BLaER1 (cell line): ENCODE measurements at regions not wholly inside any gene's neighbourhood (a gene's known extent, or its start where the extent isn't known, plus 50 kb on each side); places are given as distances from the start of the nearest gene placed in this dataset.
"Not testable (repeated sequence)": the region's sequence is repeated elsewhere in the genome, so short reads cannot be mapped to it uniquely, and the experiment has no call there.

Experiments
- H3K27ac ChIP-seq: shearing (Covaris generic); formaldehyde crosslinking; 2 replicates; pipeline ENCODE4 v1.8.1; 2022
- H3K27me3 ChIP-seq: shearing (Covaris generic); formaldehyde crosslinking; 2 replicates; pipeline ENCODE4 v1.8.1; 2022
- H3K36me3 ChIP-seq: shearing (Covaris generic); formaldehyde crosslinking; 2 replicates; pipeline ENCODE4 v1.8.1; 2022
- H3K4me1 ChIP-seq: shearing (Covaris generic); formaldehyde crosslinking; 2 replicates; pipeline ENCODE4 v1.8.1; 2022
- H3K4me2 ChIP-seq: shearing (Covaris generic); formaldehyde crosslinking; 2 replicates; pipeline ENCODE4 v1.8.1; 2022
- H3K4me3 ChIP-seq: shearing (Covaris generic); formaldehyde crosslinking; 2 replicates; pipeline ENCODE4 v1.8.1; 2022
- H3K9ac ChIP-seq: shearing (Covaris generic); formaldehyde crosslinking; 2 replicates; pipeline ENCODE4 v1.8.1; 2022
- H3K9me3 ChIP-seq: shearing (Covaris generic); formaldehyde crosslinking; 2 replicates; pipeline ENCODE4 v1.8.1; 2022
- H4K20me1 ChIP-seq: shearing (Covaris generic); formaldehyde crosslinking; 2 replicates; pipeline ENCODE4 v1.8.1; 2022
- Cebpa-rat ChIP-seq: shearing (Covaris generic); IDR thresholded peaks from 2 replicates; pipeline ENCODE4 v1.8.1; 2022

DNA sequence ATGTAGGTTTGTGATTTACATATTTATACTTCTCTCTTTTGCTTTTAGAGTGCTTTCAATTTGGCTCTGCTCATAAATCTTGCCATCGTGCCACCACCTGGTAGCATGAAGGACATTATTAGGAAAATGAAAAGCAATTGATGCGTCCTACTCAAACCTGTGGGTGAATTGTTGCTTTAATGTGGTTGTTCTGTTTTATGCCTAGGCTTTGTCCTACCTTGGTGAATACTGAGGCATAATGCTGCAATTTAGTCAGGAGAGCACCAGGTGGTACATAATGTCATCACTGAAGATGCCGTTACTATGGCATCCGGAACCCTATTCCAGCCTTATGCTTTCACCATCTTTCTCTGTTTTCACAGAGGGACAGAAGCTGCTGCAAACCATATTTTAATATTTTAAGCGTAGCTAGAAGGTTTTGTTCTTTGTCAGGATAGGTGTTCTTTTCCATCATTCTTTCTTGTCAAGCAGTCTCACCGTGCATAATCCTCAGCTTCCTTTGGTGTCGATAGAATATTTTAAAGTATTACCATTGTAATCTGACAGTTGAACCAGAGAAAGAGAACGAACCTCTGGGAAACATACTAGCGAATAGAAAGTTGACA, 68.5 kb upstream of the PKP2 start:
- Histone ChIP-seq H3K27me3 (no peaks in the 10 kb centered on the region), H3K4me1 (no peaks in the 10 kb centered on the region), H3K4me2 (no peak overlapping the region), H3K9ac (no peak overlapping the region), H3K4me3 (no peak overlapping the region), H3K27ac (no peak overlapping the region), H4K20me1 (no peaks in the 10 kb centered on the region), H3K36me3 (no peaks in the 10 kb centered on the region), H3K9me3 (no peaks in the 10 kb centered on the region)
- no peak for TF ChIP-seq Cebpa-rat

DNA sequence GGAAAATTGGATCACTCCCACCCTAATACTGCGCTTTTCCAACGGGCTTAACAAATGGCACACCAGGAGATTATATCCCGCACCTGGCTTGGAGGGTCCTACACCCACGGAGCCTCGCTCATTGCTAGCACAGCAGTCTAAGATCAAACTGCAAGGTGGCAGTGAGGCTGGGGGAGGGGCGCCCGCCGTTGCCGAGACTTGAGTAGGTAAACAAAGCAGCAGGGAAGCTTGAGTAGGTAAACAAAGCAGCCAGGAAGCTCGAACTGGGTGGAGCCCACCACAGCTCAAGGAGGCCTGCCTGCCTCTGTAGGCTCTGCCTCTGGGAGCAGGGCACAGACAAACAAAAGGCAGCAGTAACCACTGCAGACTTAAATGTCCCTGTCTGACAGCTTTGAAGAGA, 59.8 kb upstream of the PKP2 start:
- H4K20me1 ChIP-seq, H3K36me3 ChIP-seq, H3K9me3 ChIP-seq, H3K4me2 ChIP-seq, H3K4me3 ChIP-seq, H3K27ac ChIP-seq, H3K9ac ChIP-seq, H3K27me3 ChIP-seq, H3K4me1 ChIP-seq: not testable (repeated sequence)

DNA sequence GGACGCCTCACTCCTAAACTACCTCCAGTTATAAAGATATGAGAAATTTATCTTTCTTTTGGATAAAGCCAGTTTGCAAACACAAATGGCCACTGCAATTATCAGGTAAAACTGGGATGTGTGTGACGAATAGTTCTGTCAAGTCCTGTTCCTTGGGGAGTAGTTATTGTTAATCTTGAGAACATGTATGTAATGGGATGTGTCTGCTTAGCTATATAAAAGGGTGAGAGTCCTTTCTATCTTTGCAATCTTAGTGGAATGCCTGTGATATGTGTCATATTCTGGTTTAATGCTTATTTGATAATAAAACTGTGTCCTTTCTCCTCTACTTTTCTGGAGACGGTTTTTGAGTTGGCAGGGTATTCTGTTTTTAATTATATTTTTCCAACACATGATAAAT, 56.1 kb upstream of the PKP2 start:
- Histone ChIP-seq H3K4me3 (no peak overlapping the region), H3K4me2 (no peak overlapping the region), H3K36me3 (no peaks in the 10 kb centered on the region), H4K20me1 (no peaks in the 10 kb centered on the region), H3K4me1 (no peaks in the 10 kb centered on the region), H3K27me3 (no peaks in the 10 kb centered on the region), H3K27ac (no peak overlapping the region), H3K9me3 (no peaks in the 10 kb centered on the region), H3K9ac (no peak overlapping the region)
- no peak for TF ChIP-seq Cebpa-rat

DNA sequence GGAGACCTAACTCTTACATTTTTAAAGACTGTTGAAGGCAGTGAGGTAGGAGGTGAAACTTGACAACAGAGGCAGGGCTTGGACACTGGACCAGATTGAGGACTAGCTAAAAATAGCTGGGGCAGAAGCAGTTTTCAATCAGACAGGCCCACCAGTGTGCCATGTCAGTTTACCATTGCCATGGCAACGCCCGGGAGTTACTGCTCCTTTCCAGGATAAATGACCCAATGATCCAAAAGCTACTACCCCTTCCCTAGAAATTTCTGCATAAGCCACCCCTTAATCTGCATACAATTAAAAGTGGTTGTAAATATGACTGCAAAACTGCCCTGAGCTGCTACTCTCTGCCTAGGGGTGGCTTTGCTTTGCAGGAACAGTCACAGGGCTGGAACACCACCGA, 53.2 kb upstream of the PKP2 start:
- Histone ChIP-seq H3K27me3 (no peaks in the 10 kb centered on the region), H3K4me3 (no peak overlapping the region), H3K9me3 (no peaks in the 10 kb centered on the region), H3K9ac (no peak overlapping the region), H4K20me1 (no peaks in the 10 kb centered on the region), H3K4me2 (no peak overlapping the region), H3K36me3 (no peaks in the 10 kb centered on the region), H3K4me1 (no peaks in the 10 kb centered on the region), H3K27ac (no peak overlapping the region)
- TF ChIP-seq Cebpa-rat = no peak

DNA sequence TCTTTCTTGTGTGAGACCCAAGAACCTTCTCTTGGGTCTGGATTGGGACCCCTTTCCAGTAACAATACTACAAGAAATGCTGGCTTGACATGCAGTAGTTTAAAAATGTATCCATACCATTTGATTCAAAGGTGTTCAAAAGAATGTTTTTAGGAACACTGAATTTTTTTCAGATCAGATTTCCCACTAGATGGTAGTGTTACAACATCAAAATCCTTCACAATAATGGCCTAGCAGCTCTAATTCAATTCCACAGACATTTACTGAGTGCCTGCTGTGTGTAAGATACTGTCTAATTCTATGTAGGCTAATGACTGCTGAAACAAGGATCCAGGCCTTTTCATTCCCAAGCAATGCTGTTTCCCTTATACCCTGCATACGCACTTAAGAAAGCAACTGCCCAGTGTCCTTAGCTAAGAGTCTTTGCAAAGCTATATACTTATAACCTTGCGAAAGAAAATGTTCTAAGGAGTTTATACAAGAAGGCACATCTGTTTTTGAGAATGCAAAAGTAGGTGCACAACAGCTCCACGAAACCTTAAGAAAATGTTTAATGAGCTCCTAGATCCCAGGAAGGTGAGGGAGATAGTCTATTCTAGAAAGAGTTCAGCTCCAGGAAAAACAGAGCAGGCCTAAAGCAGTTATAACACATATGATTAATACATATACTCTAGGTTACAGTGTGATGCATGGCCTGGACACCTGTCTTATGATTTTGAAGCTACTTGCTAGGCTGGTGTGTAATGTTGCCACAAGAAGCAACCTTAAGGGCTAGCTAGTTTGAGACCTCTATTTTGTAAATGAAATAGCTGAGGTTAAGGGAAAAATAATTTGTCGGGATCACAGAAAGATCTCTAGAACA, 50.9 kb upstream of the PKP2 start:
- no peaks in the 10 kb centered on the region for H3K4me1 ChIP-seq
- no peak overlapping the region for H3K4me2 ChIP-seq

DNA sequence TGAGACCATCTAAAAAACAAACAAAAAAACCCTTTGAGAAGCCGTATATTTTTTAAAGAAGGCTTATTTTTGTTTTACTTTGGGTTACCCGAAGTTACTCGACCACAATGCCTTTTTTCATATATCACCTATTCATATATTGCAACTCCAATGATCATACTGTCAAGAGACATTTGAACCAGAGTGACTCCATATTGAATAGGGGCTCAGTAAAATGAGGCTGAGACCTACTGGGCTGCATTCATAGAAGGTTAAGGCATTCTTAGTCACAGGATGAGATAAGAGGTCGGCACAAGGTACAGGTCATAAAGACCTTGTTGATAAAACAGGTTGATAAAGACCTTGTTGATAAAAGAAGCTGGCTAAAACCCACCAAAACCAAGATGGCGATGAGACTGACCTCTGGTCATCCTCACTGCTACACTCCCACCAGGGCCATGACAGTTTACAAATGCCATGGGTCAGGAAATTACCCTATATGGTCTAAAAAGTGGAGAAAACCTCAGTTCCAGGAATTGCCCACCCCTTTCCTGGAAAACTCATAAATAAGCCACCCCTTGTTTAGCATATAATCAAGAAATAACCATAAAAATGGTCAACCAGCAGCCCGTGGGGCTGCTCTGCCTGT, 50.0 kb upstream of the PKP2 start:
- no peaks in the 10 kb centered on the region for H3K4me1 ChIP-seq
- H3K27me3 ChIP-seq = no peaks in the 10 kb centered on the region
- H3K4me2 ChIP-seq = no peak overlapping the region
- no peaks in the 10 kb centered on the region for H4K20me1 ChIP-seq
- H3K9ac ChIP-seq = no peak overlapping the region
- H3K36me3 ChIP-seq = no peaks in the 10 kb centered on the region
- no peaks in the 10 kb centered on the region for H3K9me3 ChIP-seq
- H3K4me3 ChIP-seq = no peak overlapping the region
- no peak overlapping the region for H3K27ac ChIP-seq
- no peak for TF ChIP-seq Cebpa-rat

More for the DNA sequence above, 50.9 kb upstream of the PKP2 start:
- Histone ChIP-seq H3K9ac (no peak overlapping the region), H3K36me3 (no peaks in the 10 kb centered on the region), H3K27me3 (no peaks in the 10 kb centered on the region), H3K4me3 (no peak overlapping the region), H4K20me1 (no peaks in the 10 kb centered on the region), H3K27ac (no peak overlapping the region), H3K9me3 (no peaks in the 10 kb centered on the region)
- TF ChIP-seq Cebpa-rat = no peak
